HG03097 (cell line): ENCODE measurements at regions not wholly inside any gene's neighbourhood (a gene's known extent, or its start where the extent isn't known, plus 50 kb on each side); places are given as distances from the start of the nearest gene placed in this dataset.

ENCODE experiments used
- ATAC-seq: cut with Tn5 transposase; IDR thresholded peaks from one replicate; pipeline ENCODE4 v1.9.1; 2021; ENCODE audit not compliant: unreplicated experiment, low FRiP score

DNA sequence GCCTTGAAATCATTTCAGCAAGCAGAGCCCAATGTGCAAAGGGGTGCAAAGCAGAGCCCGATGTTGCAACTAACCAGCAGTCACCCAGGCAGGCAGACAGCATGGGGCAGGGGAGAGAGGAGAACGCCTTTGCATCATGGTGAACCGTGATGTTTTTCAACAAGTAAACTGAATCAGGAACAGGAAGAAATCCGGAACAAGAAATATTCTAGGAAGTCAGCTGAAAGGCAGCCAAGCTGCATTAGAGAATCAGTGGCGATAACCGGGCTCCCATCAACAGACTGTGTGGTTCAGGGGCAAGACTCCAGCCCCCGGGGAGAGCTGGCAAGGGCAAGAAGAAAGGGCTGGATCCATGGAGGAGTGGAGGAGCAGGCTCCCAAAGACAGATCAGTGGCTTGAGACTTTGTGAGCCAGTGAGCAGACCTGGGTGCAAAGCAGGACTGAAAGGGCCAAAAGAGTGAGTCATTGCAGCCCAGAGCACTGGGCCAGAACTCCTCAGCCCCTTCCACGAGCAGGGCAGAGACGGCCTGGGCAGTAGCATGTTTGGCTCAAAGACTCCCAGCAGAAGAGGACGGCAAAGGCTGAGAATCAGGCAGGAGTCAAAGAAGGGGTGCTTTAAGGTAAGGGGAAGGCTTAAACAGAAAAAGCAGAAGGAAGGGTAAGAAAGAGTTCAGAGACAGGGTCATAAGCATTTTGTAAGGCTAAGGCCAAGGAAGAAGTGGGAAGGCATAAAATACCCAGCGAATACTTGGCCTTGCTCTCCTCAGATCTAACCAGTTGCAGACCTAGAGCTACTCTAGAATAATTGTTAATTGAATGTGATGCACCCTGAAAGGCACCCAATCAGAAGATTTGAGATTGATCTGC, 155.0 kb downstream of the SETD4 start:
- ATAC-seq = no peak

DNA sequence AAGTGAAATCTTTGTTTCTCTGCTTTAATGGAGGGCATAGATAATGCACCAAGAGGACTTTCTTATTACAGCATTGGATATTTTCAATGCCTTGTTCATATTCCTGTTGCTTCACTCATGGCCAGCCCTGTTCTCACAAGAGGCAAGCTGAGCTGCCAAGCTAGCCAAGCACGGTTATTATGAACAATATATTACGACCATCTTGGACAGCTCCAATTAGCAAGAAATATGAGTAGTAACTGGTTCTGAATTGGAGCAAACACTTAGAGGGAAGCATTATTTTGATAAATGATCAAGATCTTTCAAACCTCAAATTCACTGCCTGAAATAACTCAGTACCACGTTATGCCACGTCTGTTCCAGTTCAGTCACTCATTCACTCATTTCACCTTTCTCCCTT, 159.8 kb downstream of the SETD4 start:
- no peak for ATAC-seq

DNA sequence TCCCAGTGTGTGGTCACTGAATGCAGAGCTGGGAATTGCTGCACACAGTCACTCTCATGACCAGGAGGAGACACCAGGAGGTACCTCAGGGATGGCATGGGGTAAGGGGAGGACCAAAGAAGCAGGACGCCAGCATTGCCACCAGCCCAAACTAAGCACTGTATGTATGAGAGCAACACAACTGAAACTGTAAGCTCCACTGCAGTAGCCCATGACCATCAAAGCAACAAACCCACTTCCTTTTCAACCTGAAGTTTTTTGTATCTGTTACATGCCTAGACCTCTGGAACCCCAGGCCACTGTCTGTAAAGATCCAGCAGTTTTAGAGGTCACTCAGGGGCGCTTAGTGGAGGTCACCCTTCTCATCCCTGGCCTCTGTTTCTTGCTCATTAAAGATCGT, 164.3 kb downstream of the SETD4 start:
- no peak for ATAC-seq

DNA sequence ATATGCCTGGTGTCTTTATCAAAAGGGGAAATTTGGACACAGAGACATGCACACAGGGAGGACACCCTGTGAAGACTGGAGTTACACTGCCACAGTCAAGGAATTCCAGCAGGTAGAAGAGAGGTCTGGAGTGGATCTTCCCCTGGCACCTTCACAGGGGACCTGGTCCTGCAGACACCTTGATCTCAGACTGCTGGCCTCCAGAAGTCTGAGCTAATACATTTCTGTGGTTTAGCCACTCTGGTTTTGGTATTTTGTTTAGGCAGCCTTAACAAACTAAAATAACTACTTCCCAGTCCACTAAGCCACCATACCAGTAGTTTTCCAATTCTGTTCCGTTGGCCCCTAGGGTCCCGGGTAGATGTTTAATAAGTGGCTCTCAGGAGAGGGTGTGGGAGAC, 164.7 kb downstream of the SETD4 start:
- ATAC-seq = no peak

DNA sequence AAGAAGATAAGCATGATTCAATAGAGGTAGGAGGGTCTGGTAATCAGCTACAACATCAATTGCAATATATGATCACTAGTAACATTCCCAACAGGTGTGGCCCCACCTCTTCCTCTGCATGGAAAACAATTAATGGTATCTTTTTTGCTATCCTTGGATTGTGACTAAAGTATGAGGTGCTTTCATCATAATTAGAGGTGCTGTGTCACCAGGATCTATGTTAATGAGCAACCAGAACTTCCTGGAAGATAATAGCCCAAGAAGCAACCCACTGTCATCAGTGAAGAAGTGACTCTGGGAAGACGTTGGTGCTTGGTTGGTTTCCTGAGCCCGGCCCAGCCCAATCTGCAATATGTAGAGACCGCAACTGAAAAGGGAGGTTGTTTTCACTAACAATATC, 167.2 kb downstream of the SETD4 start:
- ATAC-seq = no peak

DNA sequence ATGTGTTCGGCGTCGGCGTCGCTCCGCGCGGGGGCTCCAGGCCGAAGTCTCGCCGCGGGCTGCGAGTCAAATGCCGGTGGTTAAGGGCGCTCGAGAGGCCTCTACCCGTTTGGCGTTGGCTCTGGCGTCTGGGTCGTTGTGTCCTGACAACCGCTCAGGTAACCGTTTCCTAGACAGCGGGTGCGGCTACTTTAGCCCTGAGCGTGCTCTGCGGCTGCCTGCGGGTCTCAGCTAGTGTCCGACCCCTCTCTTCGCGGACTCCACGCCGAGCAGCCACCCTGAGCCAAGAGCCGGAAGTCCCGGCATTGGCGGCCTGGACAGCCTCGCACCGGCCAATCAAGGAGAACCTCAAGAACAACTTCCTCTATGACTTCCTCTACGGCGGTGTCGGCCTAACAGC, 173.4 kb downstream of the SETD4 start:
- no peak for ATAC-seq

DNA sequence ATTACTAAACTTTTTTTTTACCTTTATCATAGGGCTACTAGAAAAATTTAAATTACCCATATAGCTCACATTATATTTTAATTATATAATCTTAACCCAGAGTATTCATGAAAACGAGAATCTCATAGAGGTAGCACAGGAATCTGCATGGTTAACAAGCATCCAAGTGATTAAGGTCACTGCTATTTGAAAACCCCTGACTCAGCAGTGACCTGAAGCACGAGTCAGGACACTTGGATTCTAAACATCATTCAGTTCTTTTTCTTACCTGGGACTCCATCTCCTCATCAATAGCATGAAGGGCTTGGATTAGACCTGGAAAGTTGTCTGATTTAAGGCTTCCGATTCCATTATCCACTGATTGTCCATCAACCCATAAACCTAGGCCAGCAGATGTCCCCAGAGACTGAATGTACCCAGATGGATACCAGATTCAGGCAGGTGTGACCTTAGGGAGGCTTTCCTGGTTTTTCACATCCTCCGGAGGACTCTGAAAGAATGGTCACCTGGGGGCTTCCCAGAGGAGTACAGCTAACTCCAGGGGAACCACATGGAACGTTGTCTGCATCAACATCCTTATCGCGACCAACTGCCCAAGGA, 174.3 kb downstream of the SETD4 start:
- no peak for ATAC-seq

DNA sequence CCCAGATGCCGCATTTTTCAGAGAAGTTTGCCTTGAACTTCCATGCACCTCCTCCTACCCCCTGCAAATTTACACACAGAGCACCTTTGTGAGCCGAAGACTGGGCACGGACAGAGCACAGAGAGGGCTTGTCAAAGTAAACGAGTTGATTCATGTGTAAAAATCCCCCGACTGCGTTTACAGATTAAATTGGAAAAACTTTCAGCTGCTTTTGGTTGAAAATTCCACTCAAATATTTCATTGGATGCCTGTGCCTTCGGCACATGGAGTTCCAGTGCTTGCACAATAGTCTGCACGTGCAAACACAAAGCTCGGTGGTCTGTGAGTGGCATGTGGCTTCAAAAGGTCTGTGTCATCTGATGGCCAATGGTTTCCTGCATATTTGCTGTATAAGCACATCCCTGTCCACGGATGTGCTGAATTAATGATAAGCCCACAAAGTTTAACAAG, 177.5 kb downstream of the SETD4 start:
- ATAC-seq = no peak

DNA sequence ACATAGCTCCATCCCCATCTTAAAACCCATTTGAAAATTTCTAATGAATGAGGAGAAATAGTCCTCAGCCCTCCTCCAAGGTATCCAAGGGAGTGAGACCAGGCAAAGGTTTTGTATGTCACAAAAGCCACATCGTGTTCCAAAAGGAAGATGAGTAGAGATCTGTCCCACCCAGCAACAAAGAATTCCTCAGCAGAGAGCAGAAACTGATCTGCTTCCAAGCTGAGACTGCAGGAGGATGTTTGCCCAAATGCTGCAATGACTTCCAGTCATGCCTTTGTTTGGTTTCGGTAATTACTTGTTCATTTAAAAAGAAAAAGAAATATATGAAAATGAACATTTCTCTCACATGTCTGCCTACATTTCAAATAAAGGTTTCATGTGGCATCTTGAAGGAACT, 186.9 kb downstream of the SETD4 start:
- ATAC-seq = no peak

DNA sequence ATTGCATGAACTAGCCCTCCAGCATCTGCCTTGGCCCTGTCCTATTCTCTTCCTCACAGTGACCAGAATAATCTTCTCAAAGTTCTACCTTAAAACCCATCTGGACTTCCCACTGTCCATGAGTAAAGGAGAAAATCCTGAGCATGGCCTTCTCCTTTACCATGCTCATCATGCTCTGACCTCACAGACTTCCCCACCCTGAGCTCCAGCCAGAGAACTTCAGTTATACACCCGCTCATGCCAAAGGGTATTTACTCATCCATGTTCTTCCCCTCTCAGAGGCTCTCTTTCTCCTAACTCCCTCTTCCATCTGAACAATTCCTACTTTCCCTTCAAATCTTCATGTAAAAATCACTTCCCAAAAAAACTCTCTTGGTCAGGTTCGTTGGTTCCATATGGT, 188.4 kb downstream of the SETD4 start:
- ATAC-seq = no peak

DNA sequence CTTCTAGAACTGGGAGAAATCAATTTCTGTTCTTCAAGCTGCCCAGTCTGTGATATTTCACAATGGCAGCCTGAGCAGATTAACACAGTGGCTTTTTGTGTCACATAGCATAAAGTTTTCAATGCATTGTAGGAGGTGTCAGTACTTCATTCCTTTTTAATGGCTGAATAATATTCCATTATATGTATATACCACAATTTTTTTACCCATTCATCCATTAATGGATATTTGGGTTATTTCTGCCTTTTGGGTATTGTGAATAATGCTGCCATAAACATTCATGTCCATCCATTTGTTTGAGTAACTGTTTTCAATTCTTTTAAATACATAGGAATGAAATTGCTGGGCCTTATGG, 191.5 kb downstream of the SETD4 start:
- ATAC-seq = no peak

DNA sequence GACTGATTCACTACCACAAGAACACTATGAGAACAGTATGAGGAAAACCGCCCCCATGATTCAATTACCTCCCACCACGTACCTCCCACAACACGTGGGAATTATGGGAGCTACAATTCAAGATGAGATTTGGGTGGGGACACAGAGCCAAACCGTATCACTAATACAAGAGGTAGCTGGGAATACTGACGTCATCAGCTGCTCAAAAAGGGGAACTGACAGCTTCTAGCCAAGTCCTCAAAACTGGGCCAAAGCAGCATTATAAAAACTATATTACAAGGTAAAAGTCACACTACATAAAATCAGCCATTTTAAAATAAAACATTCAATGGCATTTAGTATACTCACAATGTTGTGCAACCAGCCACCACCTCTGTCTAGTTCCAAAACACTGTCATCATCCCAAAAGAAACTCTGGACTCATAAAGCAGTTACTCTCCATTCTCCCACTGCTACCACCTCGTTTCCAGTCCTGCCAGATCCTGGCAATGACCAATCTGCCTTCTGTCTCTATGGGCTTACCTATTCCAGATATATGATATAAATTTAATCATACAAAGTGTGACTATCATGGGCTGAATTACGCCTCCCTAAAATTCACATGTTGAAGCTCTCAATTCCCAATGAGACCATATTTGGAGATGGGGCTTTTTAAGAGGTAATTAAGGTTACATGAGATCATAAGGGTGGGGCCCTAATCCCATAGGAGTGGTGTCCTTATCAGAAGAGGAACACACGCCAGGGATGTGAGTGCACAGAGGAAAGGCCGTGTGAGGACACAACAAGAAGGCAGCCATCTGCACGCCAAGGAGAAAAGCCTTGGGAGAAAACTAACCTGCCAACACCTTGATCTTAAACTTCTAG, 192.1 kb downstream of the SETD4 start:
- ATAC-seq = no peak

DNA sequence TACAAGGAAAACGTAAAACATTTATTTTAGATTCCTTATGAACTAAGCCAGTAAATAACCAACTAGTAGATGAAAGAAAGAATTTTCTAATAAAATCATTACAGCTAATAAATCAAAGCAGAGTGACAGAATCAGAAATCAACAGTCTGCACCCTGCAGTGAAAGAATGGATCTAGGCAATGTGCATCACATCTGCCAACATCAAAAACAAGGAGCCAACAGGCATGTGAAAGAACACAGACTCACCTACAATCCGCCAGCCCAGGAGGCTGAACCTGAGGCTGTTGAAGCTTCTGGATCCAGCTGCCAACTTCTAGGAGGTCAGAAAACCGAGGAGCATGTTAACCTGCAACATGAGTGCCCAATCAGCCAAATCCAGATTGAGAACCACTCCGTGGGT, 196.3 kb downstream of the SETD4 start:
- no peak for ATAC-seq

DNA sequence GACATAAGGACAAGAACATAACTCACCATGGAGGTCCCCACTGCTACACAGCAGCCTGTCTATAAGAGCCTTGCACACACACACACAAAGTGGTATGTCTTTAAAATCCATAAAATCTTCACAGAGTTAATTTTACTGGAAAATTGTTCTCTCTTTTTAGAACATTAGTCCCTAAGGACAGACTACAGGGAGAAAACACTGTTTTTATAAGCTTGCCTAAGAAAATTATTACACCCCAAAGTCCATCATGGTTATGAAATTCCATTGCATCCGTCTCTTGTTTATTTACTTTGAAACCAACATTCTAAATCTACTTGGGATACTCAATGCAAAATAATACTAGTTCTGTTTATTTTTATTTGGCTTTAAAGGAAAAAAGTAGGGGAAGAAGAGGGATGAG, 197.4 kb downstream of the SETD4 start:
- no peak for ATAC-seq

DNA sequence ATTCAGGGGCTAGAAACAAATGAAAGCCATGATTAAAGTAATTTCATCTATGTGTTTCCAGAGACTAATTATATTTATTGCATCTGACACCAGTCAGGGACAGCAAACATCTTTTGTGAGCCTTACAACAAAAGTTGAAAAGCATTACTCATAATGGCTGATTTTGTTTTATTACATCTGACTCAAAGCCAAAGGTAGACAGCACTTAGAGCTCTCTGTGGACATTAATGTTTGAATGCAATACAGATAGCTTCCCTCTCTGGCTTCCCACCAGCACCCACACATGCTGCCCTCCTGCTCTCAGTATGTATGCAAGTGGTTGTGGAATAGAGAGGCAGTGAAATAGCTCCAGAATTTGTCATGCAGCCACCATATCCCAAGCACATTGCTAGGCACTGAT, 198.7 kb downstream of the SETD4 start:
- no peak for ATAC-seq

DNA sequence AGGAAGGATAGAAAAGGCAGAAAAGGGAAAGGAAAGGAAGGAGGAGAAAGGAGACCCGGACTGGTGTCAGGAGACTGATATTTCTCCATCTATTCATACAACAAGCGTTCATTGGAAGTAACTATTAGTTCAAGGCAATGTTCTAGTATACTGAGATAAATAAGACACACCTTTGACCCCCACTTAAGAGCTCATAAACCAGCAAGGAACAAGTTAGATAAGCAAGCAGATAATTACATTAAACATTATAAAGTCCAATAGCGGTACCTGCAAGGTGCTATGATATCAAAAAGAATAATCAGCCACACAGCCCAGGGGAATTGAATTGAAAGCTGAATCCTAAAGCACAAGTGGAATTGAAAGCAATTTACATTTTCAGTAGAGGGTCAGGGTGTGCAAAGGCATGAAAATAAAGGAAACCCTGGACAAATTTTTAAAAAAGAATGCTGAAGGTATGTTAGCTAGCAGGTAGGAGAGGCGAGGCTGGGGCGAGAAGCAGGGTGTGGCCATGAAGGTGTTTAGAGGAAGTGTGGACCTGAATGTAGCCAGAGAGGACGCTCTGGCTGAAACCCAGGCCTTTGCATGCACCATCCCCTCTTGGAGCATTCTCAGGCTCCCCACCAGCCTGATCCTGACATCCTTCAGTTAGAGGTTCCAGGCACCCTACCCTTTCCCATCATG, 200.0 kb downstream of the SETD4 start:
- no peak for ATAC-seq

DNA sequence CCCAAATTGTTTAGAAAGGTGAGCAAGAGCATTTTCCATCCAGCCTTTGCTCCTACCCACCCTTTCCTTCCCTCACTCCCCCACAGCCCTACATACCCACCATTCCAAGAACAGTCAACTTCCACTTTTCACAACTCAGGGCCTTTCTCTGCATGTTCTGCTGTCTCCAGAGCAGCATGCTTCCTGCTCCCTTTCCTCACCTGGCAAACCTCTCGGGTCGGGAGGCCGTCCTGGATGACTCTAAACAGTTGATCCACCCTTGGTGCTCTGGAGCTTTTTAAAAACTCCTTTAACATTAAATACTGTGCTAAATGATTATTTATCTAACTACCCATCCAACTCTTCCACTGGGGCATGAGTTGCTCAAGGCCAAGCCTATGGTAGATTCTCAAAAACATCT, 200.6 kb downstream of the SETD4 start:
- no peak for ATAC-seq

DNA sequence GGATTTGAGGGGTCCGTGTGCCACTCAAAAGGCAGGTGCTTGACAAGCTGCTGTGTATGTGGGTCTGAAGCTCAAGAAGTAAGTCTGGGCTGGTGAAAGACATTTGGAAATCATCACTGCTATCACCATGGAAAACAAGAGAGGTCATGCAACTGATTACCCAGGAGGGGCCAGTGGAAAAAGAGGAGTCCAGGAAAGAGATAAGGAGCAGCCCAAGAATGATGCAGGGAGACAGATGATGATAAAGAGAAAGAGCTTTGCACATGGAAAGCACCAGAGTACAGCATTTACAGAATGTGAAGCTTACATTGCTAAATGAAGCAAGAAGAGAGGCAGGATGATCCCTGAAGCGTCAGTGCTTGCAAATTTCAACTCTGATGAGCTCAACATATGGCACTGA, 203.2 kb downstream of the SETD4 start:
- ATAC-seq = no peak

DNA sequence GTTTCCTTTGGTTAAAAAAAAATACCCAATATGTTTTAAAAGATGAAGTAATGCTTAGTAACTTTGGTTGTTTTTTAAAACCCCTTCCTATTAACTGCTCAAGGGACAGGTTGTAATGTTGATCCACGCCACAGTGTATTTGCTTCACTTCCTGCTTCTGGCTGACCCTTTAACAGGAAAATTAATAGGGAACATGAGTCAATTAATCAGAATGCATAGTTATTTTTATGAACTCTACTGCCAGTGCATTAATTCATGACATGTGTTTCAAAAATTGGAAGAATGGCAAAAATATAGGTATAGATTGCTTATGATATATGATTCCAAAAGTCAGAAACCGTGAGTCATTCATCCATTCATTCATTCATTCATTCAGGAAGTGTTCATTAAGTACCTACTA, 204.8 kb downstream of the SETD4 start:
- ATAC-seq = no peak

DNA sequence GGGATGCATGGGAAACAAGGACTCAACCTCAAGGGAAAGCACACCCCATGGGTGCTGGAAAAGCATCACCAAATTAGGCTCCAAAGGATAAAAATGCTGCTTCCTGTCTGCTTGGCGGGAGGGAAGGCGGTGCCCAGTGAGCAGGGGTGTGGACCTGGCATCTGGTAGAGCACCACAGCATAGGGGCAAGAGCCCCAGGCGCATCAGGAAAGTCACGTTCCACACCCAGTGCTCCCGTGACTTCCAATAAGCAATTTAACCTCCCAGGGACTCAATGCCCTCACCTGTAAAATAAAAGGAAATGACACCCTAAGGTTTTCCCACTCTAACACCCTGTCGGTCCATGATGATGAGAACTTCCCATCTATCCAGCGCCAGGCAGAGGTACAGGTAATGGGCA, 206.0 kb downstream of the SETD4 start:
- no peak for ATAC-seq
